ENCODE measurements at regions not wholly inside any gene's neighbourhood (a gene's known extent, or its start where the extent isn't known, plus 50 kb on each side); places are given as distances from the start of the nearest gene placed in this dataset.

DNA sequence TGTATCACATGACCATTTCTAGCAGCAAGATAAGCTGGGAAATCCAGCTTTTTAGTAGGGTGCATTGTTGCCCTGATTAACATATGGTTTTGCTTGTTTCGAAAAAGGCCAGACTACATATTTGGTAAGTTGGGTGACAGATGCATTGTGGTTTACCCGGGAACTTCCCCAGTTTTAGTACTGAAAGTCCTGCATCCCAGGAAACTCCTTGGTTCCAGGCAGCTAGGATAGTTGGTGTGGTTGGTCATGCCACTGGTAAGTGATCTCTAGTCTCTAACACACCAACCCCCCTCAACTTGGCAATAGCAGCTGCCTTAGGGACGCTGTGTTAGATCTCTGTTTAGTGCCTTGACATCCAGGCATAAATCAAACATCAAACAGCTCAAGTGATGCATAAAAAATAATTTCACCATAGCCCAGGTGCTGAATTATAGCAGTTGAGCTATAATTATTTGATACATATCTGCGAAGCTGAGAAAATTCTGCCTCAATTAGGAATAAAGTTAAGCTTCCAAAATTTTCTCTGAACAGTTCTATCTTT is 216.5 kb downstream of the TFAP2C start:
- H3F3A ChIP-seq (ENCODE audit: insufficient read depth, low read length, poor library complexity, severe bottlenecking), result no peaks in the 10 kb centered on the region
- H3K27me3 ChIP-seq (ENCODE audit: insufficient read depth, low read depth, low read length), result no peaks in the 10 kb centered on the region
- H4K20me1 ChIP-seq (ENCODE audit: insufficient read depth), result no peaks in the 10 kb centered on the region
- H3K4me3 ChIP-seq (ENCODE audit: low read length), result no peak overlapping the region
- H3K9me3 ChIP-seq (ENCODE audit: low read length), result no peaks in the 10 kb centered on the region
- no peaks in the 10 kb centered on the region for H3K79me2 ChIP-seq (replicated peaks; ENCODE audit: insufficient read depth, low read length)
- TF ChIP-seq EZH2 (IDR thresholded peaks at IDR 0.05; ENCODE audit: borderline replicate concordance, insufficient read depth, low read length, poor library complexity, severe bottlenecking) (no peak), SMC3 (conservative IDR thresholded peaks at IDR 0.05; ENCODE audit: poor library complexity) (no peak)
- no peak overlapping the region for H2AFZ ChIP-seq (ENCODE audit: low read depth, low read length)
- H3K27ac ChIP-seq (ENCODE audit: low read length), result no peak overlapping the region
- no peaks in the 10 kb centered on the region for H3K36me3 ChIP-seq (ENCODE audit: insufficient read depth, low read length)
- no peak overlapping the region for H3K9ac ChIP-seq (ENCODE audit: low read length)
- H3K4me2 ChIP-seq (ENCODE audit: low read length), result no peak overlapping the region
- H3K9me2 ChIP-seq (ENCODE audit: insufficient read depth, low read length), result no peaks in the 10 kb centered on the region

DNA sequence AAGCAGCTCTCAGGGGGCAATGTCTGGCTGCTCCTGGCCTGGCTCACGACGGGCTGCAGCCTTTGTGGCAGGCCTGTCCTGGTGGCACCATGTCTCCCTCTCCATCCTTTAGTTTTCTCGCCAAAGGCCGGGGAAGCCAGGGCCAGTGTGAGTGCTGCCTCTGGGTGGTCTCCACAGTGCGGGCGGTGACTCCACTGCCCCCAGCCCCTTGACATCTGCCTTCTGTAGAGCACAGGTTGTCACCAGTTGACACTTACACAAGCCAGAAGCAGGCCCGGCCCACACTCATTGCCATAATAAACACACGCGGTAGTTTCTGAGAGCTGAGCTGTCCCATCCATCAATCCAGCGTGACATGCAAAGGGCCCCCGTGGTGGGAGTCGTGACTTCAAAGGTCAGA is 219.5 kb downstream of the TFAP2C start:
- Histone ChIP-seq H3K27ac (ENCODE audit: low read length) (no peak overlapping the region), H3K9me3 (ENCODE audit: low read length) (no peaks in the 10 kb centered on the region), H4K20me1 (ENCODE audit: insufficient read depth) (no peaks in the 10 kb centered on the region), H3K4me2 (ENCODE audit: low read length) (no peak overlapping the region), H3K9ac (ENCODE audit: low read length) (no peak overlapping the region), H3F3A (ENCODE audit: insufficient read depth, low read length, poor library complexity, severe bottlenecking) (no peaks in the 10 kb centered on the region), H3K9me2 (ENCODE audit: insufficient read depth, low read length) (no peaks in the 10 kb centered on the region), H3K36me3 (ENCODE audit: insufficient read depth, low read length) (no peaks in the 10 kb centered on the region), H3K27me3 (ENCODE audit: insufficient read depth, low read depth, low read length) (no peaks in the 10 kb centered on the region), H3K4me3 (ENCODE audit: low read length) (no peak overlapping the region), H3K79me2 (replicated peaks; ENCODE audit: insufficient read depth, low read length) (no peaks in the 10 kb centered on the region), H2AFZ (ENCODE audit: low read depth, low read length) (no peak overlapping the region)
- TF ChIP-seq, protein P1, sequence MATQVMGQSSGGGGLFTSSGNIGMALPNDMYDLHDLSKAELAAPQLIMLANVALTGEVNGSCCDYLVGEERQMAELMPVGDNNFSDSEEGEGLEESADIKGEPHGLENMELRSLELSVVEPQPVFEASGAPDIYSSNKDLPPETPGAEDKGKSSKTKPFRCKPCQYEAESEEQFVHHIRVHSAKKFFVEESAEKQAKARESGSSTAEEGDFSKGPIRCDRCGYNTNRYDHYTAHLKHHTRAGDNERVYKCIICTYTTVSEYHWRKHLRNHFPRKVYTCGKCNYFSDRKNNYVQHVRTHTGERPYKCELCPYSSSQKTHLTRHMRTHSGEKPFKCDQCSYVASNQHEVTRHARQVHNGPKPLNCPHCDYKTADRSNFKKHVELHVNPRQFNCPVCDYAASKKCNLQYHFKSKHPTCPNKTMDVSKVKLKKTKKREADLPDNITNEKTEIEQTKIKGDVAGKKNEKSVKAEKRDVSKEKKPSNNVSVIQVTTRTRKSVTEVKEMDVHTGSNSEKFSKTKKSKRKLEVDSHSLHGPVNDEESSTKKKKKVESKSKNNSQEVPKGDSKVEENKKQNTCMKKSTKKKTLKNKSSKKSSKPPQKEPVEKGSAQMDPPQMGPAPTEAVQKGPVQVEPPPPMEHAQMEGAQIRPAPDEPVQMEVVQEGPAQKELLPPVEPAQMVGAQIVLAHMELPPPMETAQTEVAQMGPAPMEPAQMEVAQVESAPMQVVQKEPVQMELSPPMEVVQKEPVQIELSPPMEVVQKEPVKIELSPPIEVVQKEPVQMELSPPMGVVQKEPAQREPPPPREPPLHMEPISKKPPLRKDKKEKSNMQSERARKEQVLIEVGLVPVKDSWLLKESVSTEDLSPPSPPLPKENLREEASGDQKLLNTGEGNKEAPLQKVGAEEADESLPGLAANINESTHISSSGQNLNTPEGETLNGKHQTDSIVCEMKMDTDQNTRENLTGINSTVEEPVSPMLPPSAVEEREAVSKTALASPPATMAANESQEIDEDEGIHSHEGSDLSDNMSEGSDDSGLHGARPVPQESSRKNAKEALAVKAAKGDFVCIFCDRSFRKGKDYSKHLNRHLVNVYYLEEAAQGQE (IDR thresholded peaks at IDR 0.05; ENCODE audit: borderline replicate concordance), result no peak
- no peak for TF ChIP-seq EP300 (conservative IDR thresholded peaks at IDR 0.05; ENCODE audit: poor library complexity, severe bottlenecking)
- TF ChIP-seq RAD21 (conservative IDR thresholded peaks at IDR 0.05), result no peak
- TF ChIP-seq, protein P2, sequence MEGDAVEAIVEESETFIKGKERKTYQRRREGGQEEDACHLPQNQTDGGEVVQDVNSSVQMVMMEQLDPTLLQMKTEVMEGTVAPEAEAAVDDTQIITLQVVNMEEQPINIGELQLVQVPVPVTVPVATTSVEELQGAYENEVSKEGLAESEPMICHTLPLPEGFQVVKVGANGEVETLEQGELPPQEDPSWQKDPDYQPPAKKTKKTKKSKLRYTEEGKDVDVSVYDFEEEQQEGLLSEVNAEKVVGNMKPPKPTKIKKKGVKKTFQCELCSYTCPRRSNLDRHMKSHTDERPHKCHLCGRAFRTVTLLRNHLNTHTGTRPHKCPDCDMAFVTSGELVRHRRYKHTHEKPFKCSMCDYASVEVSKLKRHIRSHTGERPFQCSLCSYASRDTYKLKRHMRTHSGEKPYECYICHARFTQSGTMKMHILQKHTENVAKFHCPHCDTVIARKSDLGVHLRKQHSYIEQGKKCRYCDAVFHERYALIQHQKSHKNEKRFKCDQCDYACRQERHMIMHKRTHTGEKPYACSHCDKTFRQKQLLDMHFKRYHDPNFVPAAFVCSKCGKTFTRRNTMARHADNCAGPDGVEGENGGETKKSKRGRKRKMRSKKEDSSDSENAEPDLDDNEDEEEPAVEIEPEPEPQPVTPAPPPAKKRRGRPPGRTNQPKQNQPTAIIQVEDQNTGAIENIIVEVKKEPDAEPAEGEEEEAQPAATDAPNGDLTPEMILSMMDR (IDR thresholded peaks at IDR 0.05; ENCODE audit: poor library complexity, severe bottlenecking), result no peak
- TF ChIP-seq MXI1 (conservative IDR thresholded peaks at IDR 0.05; ENCODE audit: poor library complexity, severe bottlenecking), result no peak

DNA sequence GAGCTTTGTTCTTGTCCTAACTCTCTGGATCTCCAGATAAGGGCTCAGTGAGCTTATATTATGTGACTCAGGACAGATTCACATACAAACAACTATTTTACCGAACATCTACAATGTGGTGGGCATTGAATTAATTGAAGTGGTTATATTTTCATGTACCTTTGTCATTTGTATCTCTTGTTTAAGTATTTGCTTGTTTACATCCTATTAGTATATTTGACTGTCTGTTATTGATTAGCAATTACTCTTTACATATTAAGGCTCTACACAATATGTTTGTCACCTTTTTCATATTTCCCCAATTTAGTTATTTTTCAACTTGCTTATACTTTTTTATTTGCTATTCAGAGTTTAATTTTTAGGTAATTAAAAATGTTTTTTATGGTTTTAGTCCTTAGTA is 222.4 kb downstream of the TFAP2C start:
- Histone ChIP-seq H3F3A (ENCODE audit: insufficient read depth, low read length, poor library complexity, severe bottlenecking) (no peaks in the 10 kb centered on the region), H3K9me2 (ENCODE audit: insufficient read depth, low read length) (no peaks in the 10 kb centered on the region), H3K4me3 (ENCODE audit: low read length) (no peak overlapping the region), H3K9ac (ENCODE audit: low read length) (no peak overlapping the region), H4K20me1 (ENCODE audit: insufficient read depth) (no peaks in the 10 kb centered on the region), H3K4me2 (ENCODE audit: low read length) (no peak overlapping the region), H3K27ac (ENCODE audit: low read length) (no peak overlapping the region), H2AFZ (ENCODE audit: low read depth, low read length) (no peak overlapping the region), H3K36me3 (ENCODE audit: insufficient read depth, low read length) (no peaks in the 10 kb centered on the region), H3K9me3 (ENCODE audit: low read length) (no peaks in the 10 kb centered on the region), H3K27me3 (ENCODE audit: insufficient read depth, low read depth, low read length) (no peaks in the 10 kb centered on the region), H3K79me2 (replicated peaks; ENCODE audit: insufficient read depth, low read length) (no peaks in the 10 kb centered on the region)
- TF ChIP-seq EZH2 (IDR thresholded peaks at IDR 0.05; ENCODE audit: borderline replicate concordance, insufficient read depth, low read length, poor library complexity, severe bottlenecking) (no peak), RAD21 (conservative IDR thresholded peaks at IDR 0.05) (no peak), EP300 (conservative IDR thresholded peaks at IDR 0.05; ENCODE audit: poor library complexity, severe bottlenecking) (no peak), TAF1 (IDR thresholded peaks at IDR 0.05; ENCODE audit: low read depth) (no peak), SMC3 (conservative IDR thresholded peaks at IDR 0.05; ENCODE audit: poor library complexity) (no peak), POLR2AphosphoS5 (IDR thresholded peaks at IDR 0.05) (no peak), MXI1 (conservative IDR thresholded peaks at IDR 0.05; ENCODE audit: poor library complexity, severe bottlenecking) (no peak)
- TF ChIP-seq, protein P1 (IDR thresholded peaks at IDR 0.05; ENCODE audit: borderline replicate concordance), result no peak
- TF ChIP-seq, protein P2 (IDR thresholded peaks at IDR 0.05; ENCODE audit: poor library complexity, severe bottlenecking), result no peak
